ENCODE measurements at regions not wholly inside any gene's neighbourhood (a gene's known extent, or its start where the extent isn't known, plus 50 kb on each side); places are given as distances from the start of the nearest gene placed in this dataset.

- no peak for DNase-seq (ENCODE audit: extremely low spot score)
- CTCF ChIA-PET: no interaction called here
- no peak for TF ChIP-seq CTCF (IDR thresholded peaks at IDR 0.05; ENCODE audit: control extremely low read depth, extremely low read depth, low read depth, missing control alignments)
- POLR2A ChIA-PET: no interaction called here
Measured at GRCh38 chr11:38274031-38274430, 1676.0 kb upstream of the RAG2 start.

GRCh38 chr11:38272376-38272775, 1674.3 kb upstream of the RAG2 start:
- no peak for TF ChIP-seq CTCF (IDR thresholded peaks at IDR 0.05; ENCODE audit: control extremely low read depth, extremely low read depth, low read depth, missing control alignments)
- no peak for DNase-seq (ENCODE audit: extremely low spot score)
- POLR2A ChIA-PET: no interaction called here
- CTCF ChIA-PET: no interaction called here

- ChIA-PET POLR2A (no interaction called here), CTCF (interaction anchor here (1.1 kb wide), 1 partner anchor 10 kb away, joined by 3 read pairs; no protein-coding TSS in a partner anchor)
- TF ChIP-seq CTCF (IDR thresholded peaks at IDR 0.05; ENCODE audit: control extremely low read depth, extremely low read depth, low read depth, missing control alignments): no peak
- DNase-seq (ENCODE audit: extremely low spot score): no peak
Measured at GRCh38 chr11:38266691-38267090, 1668.7 kb upstream of the RAG2 start.

- no peak for DNase-seq (ENCODE audit: extremely low spot score)
- CTCF ChIA-PET: interaction anchor here (1.5 kb wide), 1 partner anchor 11 kb away, joined by 3 read pairs; no protein-coding TSS in a partner anchor
- no peak for TF ChIP-seq CTCF (IDR thresholded peaks at IDR 0.05; ENCODE audit: control extremely low read depth, extremely low read depth, low read depth, missing control alignments)
- POLR2A ChIA-PET: no interaction called here
Measured at GRCh38 chr11:38256436-38256835, 1658.4 kb upstream of the RAG2 start.

GRCh38 chr11:38254913-38255312, 1656.9 kb upstream of the RAG2 start:
- POLR2A ChIA-PET: no interaction called here
- CTCF ChIA-PET: no interaction called here
- no peak for DNase-seq (ENCODE audit: extremely low spot score)
- TF ChIP-seq CTCF (IDR thresholded peaks at IDR 0.05; ENCODE audit: control extremely low read depth, extremely low read depth, low read depth, missing control alignments): no peak

- no peak for DNase-seq (ENCODE audit: extremely low spot score)
- no peak for TF ChIP-seq CTCF (IDR thresholded peaks at IDR 0.05; ENCODE audit: control extremely low read depth, extremely low read depth, low read depth, missing control alignments)
- ChIA-PET POLR2A (no interaction called here), CTCF (no interaction called here)
Measured at GRCh38 chr11:38252620-38253019, 1654.6 kb upstream of the RAG2 start.

- TF ChIP-seq CTCF (IDR thresholded peaks at IDR 0.05; ENCODE audit: control extremely low read depth, extremely low read depth, low read depth, missing control alignments): no peak
- no peak for DNase-seq (ENCODE audit: extremely low spot score)
- ChIA-PET CTCF (no interaction called here), POLR2A (no interaction called here)
Measured at GRCh38 chr11:38246451-38246850, 1648.4 kb upstream of the RAG2 start.

All from GM10248 (cell line).